Left kidney (tissue), 1 donor: ENCODE measurements at regions not wholly inside any gene's neighbourhood (a gene's known extent, or its start where the extent isn't known, plus 50 kb on each side); places are given as distances from the start of the nearest gene placed in this dataset.

Experiments
- DNase-seq: peaks from one replicate; pipeline ENCODE4 v3.0.0-alpha.2; 2013

DNA sequence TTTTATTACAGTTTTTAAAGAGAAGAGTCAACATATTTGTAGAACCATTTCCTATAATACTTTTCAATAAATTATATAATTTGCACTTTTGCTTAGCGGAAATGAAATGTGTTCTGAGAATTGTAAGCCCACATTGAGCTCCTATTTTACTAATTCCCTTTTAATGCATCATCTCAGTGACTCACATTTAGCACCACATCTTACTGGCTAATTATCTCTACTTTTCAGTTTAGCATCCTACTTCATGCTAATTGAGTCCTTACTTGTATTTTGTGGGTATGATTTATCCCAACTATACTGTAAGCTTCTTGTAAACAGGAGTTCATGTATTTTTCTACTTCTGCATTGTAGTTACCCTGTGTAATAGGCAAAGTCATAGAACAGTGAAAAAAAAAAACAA is 67.5 kb downstream of the TMX1 start:
- no peak for DNase-seq

DNA sequence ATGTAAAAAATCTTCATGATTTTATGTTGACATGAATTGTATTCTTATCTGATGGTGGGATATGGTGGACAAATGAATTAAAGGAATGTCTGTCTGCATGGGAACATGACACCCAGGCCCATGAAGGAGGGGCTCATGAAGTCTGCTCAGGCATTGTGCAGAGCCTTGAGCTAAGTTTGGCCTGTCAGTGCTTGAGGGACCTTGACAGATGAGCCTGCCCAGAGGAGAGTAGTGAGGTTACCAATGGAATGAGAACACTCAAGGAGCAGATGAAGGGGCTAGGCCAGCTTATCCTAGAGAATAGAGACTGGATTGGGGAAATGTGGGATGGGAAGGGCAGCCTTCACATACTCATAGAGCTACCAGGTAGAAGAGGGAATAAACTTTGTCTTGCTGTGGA is 68.8 kb downstream of the TMX1 start:
- no peak for DNase-seq

DNA sequence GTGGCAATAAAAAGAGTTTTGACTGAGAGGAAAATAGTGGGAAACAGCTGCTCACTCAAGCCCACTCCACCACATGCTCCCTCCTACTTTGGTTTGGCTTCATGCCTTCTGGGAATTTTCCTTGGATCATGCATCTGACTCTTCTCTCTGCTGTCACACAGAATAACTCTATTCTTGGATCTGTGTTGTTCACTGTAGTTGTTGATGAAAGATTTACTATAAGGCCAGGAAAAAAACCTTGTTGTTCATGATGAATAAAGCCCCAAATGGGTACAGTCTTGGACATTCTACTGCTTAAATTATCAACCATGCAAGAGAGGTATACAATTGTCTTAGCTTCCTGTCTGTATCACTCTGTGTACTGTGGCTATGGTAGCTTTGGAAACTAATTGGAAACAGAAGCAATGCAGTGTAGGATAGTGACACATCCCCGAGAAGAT is 70.5 kb downstream of the TMX1 start:
- peak; percentile 40 for DNase-seq

DNA sequence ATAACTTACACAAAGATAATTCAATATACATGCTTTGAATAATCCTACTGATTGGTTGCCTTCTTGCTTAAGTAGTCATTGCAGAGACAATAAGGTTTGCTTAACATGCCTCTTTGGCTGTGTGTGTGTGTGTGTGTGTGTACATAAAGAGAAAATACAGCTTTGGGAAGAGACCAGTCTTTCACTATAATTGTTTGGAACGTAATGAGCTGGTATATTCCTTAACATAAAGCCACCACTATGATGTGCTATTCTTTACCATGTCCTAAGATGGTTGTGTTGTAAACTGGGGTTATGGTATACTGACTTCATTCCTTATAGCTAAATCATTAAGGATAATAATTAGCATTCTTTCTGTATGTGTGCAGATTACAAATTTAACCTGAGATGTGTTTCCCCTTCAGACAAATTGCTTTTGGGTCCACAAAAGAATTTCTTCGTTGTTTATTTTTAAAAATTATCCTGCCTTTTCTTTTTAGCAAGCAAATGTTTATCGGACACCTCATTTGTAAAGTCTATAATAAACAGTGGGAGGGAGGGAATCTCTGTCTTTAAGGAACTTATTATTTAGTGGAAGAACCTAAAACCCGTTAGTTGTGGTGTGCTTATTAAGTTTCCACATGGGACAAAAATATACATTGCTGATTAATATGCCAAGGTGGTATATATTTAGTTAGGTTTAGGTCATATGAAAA is 74.4 kb downstream of the TMX1 start:
- no peak for DNase-seq

DNA sequence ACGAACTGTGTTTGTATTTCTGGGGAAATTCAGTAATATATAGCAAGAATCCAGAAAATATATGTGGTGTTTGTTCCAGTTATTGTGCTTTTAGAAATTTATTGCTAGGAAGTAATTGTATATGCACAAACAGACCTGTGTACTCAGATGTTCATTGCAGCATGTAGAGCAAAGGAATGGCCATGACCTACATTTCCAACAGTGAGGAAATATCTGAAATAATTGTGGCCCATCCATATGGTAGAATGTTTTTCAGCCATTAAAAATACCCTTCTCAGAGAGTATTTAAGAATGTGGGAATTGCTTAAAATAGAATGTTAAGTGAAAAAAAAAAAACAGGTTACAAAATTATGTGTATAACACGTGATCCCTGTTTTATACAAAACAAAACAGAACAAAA is 77.3 kb downstream of the TMX1 start:
- no peak for DNase-seq

DNA sequence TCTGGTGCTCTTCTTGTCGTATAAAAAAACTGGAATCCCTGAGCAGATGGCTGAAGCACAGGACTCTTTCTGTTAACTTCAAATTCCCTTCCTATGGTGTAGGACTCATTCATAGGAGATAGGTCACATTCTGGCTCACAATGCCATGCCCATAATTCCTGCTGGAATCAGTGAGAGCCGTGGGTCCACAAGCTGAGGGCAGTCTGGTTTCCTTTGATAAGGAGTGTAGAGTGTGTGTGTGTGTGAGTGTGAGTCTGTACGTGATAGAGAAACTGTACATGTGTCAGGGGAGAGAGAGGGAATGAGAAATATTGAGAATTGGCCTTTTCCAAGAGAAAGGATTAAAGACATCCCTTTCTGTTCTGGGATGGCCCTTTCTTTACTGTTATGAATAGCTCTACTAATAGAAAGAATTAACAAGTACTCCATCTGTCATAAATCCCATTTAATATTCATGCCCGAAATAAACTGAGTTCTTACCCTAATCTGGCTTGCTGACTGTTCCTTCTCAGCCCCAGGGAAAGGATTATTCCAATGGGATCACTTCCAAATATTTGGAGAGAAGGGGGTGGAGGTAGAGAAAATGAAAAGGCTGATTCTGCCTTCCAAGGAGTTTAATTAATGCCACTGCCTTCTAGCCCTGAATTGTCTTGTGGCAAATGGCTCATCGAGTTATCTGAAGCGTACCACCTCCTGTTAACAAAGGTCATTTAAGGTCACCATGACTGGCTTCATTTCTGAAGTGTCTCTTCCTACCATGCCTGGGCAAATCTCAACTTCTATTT is 79.0 kb downstream of the TMX1 start:
- no peak for DNase-seq

DNA sequence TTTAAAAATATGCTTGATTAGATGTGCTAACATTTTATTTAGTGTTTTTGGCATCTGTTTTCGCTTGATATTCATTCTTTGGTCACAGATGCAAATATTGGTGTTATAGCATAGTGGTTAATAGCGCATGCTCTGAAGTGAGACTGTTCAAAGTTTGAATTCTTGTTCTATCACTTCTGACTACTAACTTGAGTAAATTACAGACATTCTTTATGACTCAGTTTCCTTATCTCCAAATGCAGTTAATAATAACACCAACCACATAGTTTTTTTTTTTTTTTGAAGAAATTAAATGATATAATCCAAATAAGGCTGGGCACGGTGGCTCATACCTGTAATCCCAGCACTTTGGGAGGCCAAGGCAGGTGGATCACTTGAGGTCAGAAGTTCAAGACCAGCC is 81.0 kb downstream of the TMX1 start:
- DNase-seq = no peak

DNA sequence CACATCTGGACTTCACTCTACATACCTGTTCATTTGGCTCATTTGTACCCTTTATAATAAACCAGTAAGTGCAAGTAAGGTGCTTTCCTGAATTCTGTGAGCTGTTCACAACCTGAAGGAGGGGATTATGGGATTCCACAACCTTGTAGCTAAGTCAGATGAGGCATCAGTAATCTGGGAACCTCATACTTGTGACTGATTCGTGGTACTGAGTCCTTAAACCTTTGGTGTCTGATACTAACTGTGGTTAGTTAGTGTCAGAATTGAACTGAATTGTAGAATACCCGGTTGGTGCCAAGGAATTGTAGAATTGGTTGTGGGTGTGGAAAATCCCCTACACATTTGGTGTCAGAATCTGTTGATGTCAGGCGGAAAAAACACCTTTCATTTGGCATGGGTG is 83.4 kb downstream of the TMX1 start:
- no peak for DNase-seq

DNA sequence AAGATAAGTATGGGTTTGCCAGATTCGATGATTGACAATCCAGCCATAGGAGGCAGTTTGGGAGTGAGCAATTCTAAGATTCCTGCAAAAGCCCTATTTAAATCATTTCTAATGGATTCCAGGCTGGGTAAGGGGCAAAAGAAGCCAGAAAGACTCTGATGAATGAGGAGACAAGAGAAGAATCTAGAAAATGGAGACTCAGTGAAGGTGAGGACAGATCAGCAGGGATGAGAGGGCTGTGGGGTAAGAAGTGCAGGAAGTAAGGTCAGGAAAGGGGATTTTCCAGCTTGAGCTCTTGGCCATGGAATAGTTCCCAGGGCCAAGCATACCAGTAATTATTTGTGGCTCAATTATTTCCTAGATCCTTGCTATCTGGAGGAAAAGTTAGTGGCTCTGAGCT is 87.3 kb downstream of the TMX1 start:
- no peak for DNase-seq

DNA sequence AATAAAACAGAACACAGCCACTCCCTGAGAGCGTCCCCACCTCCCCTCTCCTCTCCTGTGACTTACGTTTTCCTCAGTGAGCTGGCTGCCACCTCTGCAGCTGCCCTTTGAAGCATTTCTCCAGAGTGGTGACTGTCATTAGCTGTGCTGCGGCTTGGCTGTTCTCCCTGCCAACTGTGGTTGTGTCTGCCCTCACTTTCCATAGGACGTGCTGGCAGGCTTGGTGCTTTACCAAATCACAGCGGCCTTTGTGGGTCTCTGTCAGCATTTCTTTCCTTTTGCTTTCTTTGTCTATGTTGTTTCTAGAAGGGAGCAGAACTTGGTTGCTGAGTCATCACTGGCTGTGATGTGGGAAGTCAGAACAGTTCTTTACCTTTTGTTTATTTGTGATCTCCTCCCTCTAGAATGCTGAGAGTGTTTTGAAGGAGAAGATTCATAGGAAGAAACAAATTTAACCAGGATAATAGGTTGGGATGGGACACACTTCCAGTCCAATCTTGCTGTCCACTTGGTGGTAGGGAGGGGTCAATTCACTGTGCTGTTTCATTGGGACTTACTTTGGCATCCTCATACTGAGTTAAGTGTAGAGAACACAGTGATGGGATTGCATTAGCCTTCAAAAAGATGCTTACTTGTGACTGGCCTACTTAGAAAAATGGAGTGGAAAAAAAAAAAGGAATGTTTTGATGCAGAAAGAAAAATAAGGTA is 88.2 kb downstream of the TMX1 start:
- no peak for DNase-seq

DNA sequence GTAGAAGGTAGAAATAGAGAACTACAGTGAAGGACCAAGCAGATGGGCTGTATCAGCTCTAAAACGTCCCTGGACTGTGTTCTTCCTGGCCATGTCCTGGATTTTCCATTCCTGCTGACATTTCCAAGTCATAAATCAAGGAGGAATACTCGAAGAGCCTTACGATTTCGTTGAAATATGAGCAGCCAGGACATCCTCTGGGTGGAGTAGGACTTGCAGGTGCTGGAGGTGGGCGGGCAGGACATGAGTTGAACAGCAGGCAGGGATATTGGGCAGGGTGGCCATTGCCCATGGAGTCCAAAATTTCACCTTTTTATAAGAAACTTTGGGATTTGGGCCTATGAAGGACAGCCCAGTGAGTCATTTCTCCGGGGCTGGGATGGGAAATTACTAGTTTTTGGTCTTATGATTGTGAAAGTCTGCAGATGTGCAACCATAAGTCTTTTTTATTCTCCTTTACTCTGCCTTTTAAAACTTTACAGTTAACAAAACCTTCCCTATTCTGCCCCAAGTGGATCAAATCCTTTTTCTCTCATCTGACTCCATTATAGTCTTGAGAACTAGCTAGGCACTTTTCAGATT is 88.8 kb downstream of the TMX1 start:
- DNase-seq = no peak

DNA sequence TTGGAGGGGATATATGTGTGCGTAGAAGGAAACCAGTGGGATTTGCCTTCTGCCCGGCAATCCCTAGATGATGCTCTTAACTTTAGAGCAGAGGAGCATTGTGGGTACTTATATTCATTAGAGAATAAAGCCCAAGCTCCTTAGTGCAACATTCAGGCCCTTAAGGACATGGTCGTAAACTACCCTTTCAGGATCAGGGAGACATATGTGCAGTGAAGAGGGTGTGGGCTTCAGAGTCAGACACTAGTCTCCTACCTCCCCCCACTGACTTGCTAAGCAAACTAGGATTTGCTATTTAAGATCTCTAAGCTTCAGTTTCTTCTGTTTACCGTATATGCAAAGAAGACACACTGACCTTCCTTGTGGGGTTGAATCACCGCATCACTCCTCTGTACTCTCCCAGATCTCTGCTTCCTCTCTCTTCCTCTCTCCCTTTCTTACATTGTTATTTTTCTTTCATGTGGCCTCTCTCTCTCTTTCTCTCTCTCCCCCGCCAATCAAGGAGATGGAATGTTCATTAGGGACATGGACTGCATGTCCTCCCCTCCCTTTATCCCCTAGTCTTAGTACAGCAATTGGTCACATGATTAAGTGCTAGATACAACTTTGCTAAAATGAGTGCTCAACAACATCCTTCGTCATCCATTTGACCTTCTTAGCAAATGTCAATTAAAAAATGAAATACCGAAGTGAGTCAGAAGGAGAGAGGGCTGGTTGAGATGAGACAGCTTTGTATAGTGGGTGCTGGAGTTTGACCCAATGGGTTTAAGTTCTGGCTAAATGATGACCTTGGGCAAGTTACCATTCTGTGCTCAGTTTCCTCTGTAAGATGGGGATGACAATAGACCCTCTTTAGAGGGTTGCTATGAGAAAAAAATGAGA is 91.7 kb downstream of the TMX1 start:
- DNase-seq = no peak

DNA sequence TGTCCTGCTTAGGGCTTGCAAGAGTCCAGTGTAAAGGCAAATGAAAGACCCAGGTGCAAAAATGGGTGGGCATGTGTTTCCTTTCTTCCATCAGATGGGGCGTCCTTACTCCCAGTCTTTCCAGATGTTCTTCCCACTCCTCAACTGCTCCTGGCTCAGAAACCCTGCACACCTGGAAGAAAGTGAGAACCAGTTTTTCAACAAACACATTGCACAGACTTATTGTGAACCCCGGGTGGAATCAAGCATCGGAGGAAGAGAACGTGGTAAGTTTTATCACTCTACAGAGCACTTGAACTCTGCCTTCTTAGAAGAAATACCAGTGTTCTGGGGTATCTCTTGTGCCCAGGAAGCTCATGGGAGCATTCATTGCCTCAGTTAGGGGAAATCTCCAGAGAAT is 93.3 kb downstream of the TMX1 start:
- no peak for DNase-seq

DNA sequence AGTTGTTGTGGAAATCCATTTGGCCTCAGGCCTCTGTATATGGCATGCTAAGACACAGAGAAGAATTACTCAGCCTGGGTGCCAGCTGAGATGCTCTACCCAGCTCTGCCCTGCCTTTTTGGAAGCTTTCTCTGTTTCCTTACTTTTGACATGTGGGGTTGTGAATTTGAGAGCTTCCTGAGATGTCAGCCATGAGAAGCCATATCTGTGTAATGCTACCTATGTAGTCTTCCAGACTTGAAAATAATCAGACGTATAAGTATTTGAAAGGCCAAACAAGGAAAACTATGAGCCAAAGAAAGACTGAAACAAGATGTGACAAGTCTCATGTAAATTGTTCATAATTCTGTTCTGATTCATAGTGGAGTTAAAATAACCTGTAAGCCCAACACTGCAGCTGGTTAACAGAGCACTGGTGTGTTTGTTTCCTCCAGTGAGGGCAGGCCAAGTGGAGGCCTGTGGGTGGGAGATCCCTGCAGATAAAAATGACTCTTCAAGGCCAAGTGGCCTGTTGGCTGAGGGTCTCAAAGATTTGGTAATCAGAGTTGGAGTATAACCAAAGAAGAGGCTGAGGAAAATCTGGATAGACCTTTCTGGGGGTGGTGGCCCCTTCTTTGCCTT is 94.0 kb downstream of the TMX1 start:
- DNase-seq = no peak

DNA sequence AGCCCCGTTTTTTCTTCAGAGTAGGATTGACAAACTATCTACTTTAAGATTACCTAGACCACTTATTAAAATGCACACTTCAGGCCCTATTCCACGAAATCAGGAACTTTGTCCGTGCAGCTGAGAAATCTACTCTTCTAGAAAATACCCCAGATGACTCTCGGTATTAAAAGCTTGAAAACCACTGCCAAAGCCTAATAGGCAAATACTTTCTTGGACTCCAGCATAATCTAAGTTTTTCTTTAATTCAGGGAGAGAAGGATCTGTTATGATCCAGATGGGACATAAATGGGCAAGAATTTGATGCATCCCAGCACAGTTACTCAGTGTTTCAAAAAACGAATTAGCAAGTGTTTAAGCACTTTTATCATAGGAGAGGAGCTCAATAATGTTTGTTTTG is 94.5 kb downstream of the TMX1 start:
- no peak for DNase-seq

DNA sequence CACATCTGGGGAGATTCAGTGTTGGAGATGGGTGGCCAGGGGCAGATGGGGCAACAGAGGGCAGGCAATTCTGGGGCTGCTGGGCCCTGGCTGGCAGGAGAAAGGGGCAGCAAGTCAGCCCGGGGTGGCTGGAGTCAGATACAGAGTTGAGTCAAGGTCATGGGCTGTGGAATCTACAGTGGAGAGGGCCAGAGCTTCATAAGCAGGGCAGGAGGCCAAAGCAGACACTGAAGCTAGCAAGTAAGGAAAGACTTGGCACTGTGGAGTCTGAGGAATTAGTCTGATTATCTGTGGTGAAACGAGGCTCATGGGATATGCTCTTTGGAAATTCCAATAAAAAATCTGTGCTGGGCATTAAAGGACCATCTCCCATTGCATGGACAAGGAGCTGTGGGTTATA is 95.5 kb downstream of the TMX1 start:
- DNase-seq = no peak

DNA sequence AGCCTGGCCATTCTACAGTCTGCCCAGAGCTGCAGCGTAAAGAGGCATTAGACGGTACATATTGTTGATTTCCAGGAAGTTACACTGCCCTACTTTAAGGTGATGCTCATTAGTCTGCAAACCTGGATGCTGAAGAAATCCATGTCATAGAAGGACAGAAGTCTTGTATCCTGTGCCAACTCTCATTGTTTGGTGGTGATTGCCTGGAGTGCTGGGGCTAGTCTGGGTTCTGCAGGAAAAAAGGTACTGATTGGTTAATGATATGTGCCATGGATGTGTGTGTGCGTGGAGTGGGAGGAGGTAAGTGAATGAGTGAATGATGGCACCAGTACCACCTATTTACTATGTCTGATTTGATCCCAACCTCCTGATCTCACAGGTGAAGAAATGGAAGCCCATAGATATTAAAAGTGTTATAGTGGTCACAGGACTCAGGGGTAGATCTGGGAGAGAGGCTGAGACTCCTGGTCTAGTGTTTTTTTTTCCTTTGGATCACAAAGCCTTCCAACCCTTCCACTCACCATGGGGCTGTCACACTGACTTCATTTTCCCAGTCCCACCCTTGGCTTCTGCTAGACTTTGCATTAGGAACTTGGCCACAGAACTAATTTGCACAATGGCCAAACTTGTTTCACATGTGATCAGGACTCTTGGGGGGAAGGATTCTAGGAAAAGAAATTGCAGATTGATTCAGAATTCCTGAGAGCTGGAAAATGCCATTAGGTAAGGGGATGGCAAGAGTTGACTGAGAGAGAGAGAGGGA is 96.1 kb downstream of the TMX1 start:
- no peak for DNase-seq

DNA sequence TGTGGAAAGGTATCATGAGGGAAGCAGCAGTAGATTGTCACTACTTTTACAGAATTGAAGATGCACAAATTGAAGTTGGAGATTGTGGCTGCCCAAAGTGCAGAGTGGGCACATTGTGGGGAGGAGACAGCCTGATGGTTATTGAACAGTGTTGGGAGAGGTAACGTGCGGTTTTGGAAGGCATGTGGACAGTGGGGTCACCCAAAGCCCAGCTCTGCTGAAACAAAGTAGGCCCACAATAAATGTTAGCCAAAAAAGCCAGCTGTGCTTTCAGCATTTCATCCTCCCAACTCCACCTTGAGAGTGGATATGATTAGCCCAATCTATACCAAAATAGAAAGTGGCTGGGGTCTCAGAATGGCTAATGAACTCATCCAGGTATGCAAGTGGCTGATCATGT is 96.7 kb downstream of the TMX1 start:
- DNase-seq = no peak

DNA sequence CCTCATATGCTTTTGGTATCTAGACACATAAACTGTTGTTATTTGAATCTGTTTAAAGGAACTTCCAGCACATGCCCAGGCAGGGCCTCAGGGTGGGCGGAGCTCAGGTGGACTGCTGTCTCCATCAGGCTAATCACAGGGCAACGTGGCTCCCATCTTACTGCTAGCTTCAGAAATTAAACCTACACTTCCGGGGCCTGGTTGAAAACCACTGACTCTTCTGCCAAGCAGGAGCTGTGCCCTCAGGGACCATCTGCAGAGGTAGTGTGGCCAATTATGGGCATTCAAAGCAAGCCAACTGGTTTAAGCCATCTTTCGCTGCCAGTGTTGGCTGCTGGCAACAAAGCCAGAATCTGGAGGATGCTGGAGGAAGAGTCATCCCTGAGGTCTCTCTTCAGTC is 97.5 kb downstream of the TMX1 start:
- no peak for DNase-seq

DNA sequence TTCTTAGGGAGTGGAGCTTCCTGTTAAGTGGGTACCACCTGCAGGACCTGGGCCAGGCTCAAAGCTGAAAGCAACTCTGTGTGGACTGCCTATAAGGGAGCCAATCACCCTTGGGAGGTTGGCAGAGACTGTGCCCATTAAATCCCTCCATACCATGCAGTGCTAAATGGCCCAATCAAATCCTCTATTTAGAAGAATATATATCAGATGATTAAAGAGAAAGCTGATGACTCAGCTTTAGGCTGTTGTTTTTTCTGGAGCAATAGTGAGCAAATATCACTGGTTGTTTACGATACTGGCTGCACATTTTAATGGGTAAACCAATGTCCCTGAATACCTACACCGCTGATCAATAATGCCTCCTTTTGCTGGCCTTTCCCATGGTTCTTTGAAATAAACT is 101.3 kb downstream of the TMX1 start:
- DNase-seq = no peak

DNA sequence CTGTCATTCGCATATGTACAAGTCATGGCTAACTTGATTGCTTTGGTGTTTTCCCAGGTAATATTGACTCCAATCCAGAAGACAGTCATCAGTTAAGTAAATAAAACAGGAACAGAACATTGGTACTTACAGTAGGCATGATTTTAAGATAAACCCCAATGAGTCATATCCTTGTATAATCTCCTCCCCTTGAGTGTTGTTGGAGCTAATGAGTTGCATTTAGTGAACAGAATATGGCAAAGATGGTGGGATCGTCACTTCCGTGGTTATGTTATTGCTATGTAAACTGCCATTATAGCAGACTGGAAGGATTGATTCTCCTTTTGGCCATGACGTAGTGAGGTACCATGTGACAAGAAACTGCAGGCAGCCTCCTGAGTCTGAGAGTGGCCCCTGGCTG is 102.2 kb downstream of the TMX1 start:
- no peak for DNase-seq
